CD4-positive, alpha-beta T cell (primary cell): ENCODE measurements at regions not wholly inside any gene's neighbourhood (a gene's known extent, or its start where the extent isn't known, plus 50 kb on each side); places are given as distances from the start of the nearest gene placed in this dataset.
"Not testable (repeated sequence)": the region's sequence is repeated elsewhere in the genome, so short reads cannot be mapped to it uniquely, and the experiment has no call there.

Source experiments
- ATAC-seq: fragments of 200-7000 bp; cut with Tn5 transposase; one replicate; pipeline ENCODE4 v1.10.0; 2022; ENCODE audit warnings: mild to moderate bottlenecking; ENCODE audit not compliant: poor library complexity
- CTCF ChIA-PET: fragments of 350-600 bp; sonication (Branson Sonifier 250); formaldehyde crosslinking; loops from one replicate; lab custom pipeline; 2021; ENCODE audit warnings: antibody characterized with exemption, inconsistent platforms; lab: Charles Lee
- POLR2A ChIA-PET: fragments of 350-600 bp; sonication (Branson Sonifier 250); formaldehyde crosslinking; loops from one replicate; lab custom pipeline; 2021; ENCODE audit warnings: antibody characterized with exemption, inconsistent platforms; lab: Charles Lee
- DNase-seq, 14 experiments: peaks; one replicate each; pipeline ENCODE4 v3.0.0-alpha.2; 2013 to 2020; ENCODE audit warnings: mixed read lengths in 2 of 14
- H3K27ac ChIP-seq, 2 donors: one replicate each; pipeline versions ENCODE4 v1.5.1 to v1.7.0; 2013; ENCODE audit warnings: low read length in 2 of 2, low read depth in 1 of 2, mild to moderate bottlenecking in 1 of 2
- H3K27me3 ChIP-seq, 2 experiments: 1 replicate in 1 of 2; 2 replicates in 1 of 2; pipeline versions ENCODE4 v1.6.1 to v1.7.0; 2013; ENCODE audit warnings: low read length in 2 of 2, control low read depth in 1 of 2, mild to moderate bottlenecking in 1 of 2, moderate library complexity in 1 of 2; ENCODE audit not compliant: insufficient read depth in 2 of 2, control insufficient read depth in 1 of 2
- H3K36me3 ChIP-seq: one replicate; pipeline ENCODE4 v1.6.1; 2013; ENCODE audit warnings: low read length, control low read depth; ENCODE audit not compliant: insufficient read depth
- H3K4me1 ChIP-seq: one replicate; pipeline ENCODE4 v1.6.1; 2013; ENCODE audit warnings: low read length, control low read depth; ENCODE audit not compliant: insufficient read depth
- H3K4me3 ChIP-seq: one replicate; pipeline ENCODE4 v1.5.1; 2013; ENCODE audit warnings: mild to moderate bottlenecking, low read length, moderate library complexity
- H3K9me3 ChIP-seq, 2 experiments: 1 replicate in 1 of 2; 2 replicates in 1 of 2; pipeline versions ENCODE4 v1.6.1 to v1.7.0; 2013; ENCODE audit warnings: low read length in 2 of 2, mild to moderate bottlenecking in 2 of 2, control low read depth in 1 of 2, moderate library complexity in 1 of 2; ENCODE audit not compliant: control insufficient read depth in 1 of 2, insufficient read depth in 1 of 2
- H3K27ac Mint-ChIP-seq: one replicate; pipeline ENCODE4 v1.8.0; 2020; ENCODE audit warnings: mixed read lengths
- H3K27me3 Mint-ChIP-seq: one replicate; pipeline ENCODE4 v1.8.0; 2021; ENCODE audit warnings: mixed read lengths
- H3K36me3 Mint-ChIP-seq: one replicate; pipeline ENCODE4 v1.8.0; 2021; ENCODE audit warnings: low read depth, mixed read lengths
- H3K4me1 Mint-ChIP-seq: one replicate; pipeline ENCODE4 v1.8.0; 2021; ENCODE audit warnings: low read depth, mixed read lengths
- H3K4me3 Mint-ChIP-seq: one replicate; pipeline ENCODE4 v1.8.0; 2020; ENCODE audit warnings: mild to moderate bottlenecking, mixed read lengths
- H3K9me3 Mint-ChIP-seq: one replicate; pipeline ENCODE4 v1.8.0; 2020; ENCODE audit warnings: mixed read lengths
- CTCF ChIP-seq: fragments of 200-600 bp; IDR thresholded peaks from one replicate; pipeline ENCODE4 v1.8.0; 2022; ENCODE audit warnings: antibody characterized with exemption, mild to moderate bottlenecking
- intact Hi-C, 2 experiments: fragments of 100-400 bp; cut with DNase I in 1 of 2; cut with micrococcal nuclease in 1 of 2; formaldehyde crosslinking; loops; one replicate each; pipeline versions ENCODE4 v1.15.1 to v1.9.0; 2023 to 2025; cut with DNase I, micrococcal nuclease

- intact Hi-C loops = no loop called here
- Histone ChIP-seq H3K4me1 (no peaks in the 10 kb centered on the region), H3K9me3 (peaks cover 0 to 6% of the 10 kb centered on the region in 2 experiments), H3K27me3 (no peaks in the 10 kb centered on the region), H3K27ac (no peak overlapping the region), H3K4me3 (no peak overlapping the region), H3K36me3 (no peaks in the 10 kb centered on the region)
- no peak overlapping the region for H3K4me3 Mint-ChIP-seq
- ChIA-PET POLR2A (no interaction called here), CTCF (no interaction called here)
- no peak for TF ChIP-seq CTCF
- no peak overlapping the region for H3K27ac Mint-ChIP-seq
- H3K36me3 Mint-ChIP-seq = no peaks in the 10 kb centered on the region
- no peaks in the 10 kb centered on the region for H3K4me1 Mint-ChIP-seq
- DNase-seq (no peak), ATAC-seq (no peak)
- H3K9me3 Mint-ChIP-seq = peaks cover 4% of the 10 kb centered on the region
- H3K27me3 Mint-ChIP-seq = no peaks in the 10 kb centered on the region
Observed at GRCh38 chr14:43406931-43407330, 1100.2 kb downstream of the FSCB start.

- Mint-ChIP-seq H3K4me3 (no peak overlapping the region), H3K36me3 (no peaks in the 10 kb centered on the region), H3K4me1 (no peaks in the 10 kb centered on the region), H3K27me3 (no peaks in the 10 kb centered on the region), H3K9me3 (peaks cover 11% of the 10 kb centered on the region), H3K27ac (no peak overlapping the region)
- POLR2A ChIA-PET = no interaction called here
- H3K36me3 ChIP-seq = no peaks in the 10 kb centered on the region
- H3K4me1 ChIP-seq = no peaks in the 10 kb centered on the region
- ATAC-seq (no peak), DNase-seq (no peak)
- TF ChIP-seq CTCF = no peak
- CTCF ChIA-PET = no interaction called here
- no peaks in the 10 kb centered on the region for H3K27me3 ChIP-seq
- intact Hi-C loops = no loop called here
- no peak overlapping the region for H3K4me3 ChIP-seq
- no peak overlapping the region for H3K27ac ChIP-seq
- no peaks in the 10 kb centered on the region for H3K9me3 ChIP-seq
Observed at GRCh38 chr14:43399289-43399688, 1107.8 kb downstream of the FSCB start.

GRCh38 chr14:43370565-43370896, 1136.6 kb downstream of the FSCB start:
- H3K4me3 Mint-ChIP-seq, H3K27ac ChIP-seq, intact Hi-C loops, H3K27me3 Mint-ChIP-seq, H3K36me3 ChIP-seq, ATAC-seq, H3K4me1 ChIP-seq, H3K9me3 Mint-ChIP-seq, H3K27me3 ChIP-seq, H3K4me1 Mint-ChIP-seq, POLR2A ChIA-PET, H3K4me3 ChIP-seq, DNase-seq, H3K27ac Mint-ChIP-seq, H3K36me3 Mint-ChIP-seq, CTCF ChIA-PET: not testable (repeated sequence)
- H3K9me3 ChIP-seq = peaks cover 0 to 13% of the 10 kb centered on the region in 2 experiments

GRCh38 chr14:43369710-43370564, 1137.1 kb downstream of the FSCB start:
- Mint-ChIP-seq H3K4me1 (no peaks in the 10 kb centered on the region), H3K27ac (no peak overlapping the region), H3K4me3 (no peak overlapping the region), H3K36me3 (no peaks in the 10 kb centered on the region), H3K9me3 (peaks cover 6% of the 10 kb centered on the region), H3K27me3 (no peaks in the 10 kb centered on the region)
- Histone ChIP-seq H3K27ac (no peak overlapping the region), H3K4me1 (no peaks in the 10 kb centered on the region), H3K4me3 (no peak overlapping the region), H3K27me3 (no peaks in the 10 kb centered on the region), H3K9me3 (peaks cover 0 to 13% of the 10 kb centered on the region in 2 experiments), H3K36me3 (no peaks in the 10 kb centered on the region)
- no peak for ATAC-seq
- no peak for TF ChIP-seq CTCF
- ChIA-PET CTCF (no interaction called here), POLR2A (no interaction called here)
- no peak for DNase-seq
- intact Hi-C loops = no loop called here
